VCaP (cell line): ENCODE measurements at regions not wholly inside any gene's neighbourhood (a gene's known extent, or its start where the extent isn't known, plus 50 kb on each side); places are given as distances from the start of the nearest gene placed in this dataset.

ENCODE experiments used
- H3K27ac ChIP-seq: fragments of 450-650 bp; 2 replicates; pipeline ENCODE4 v1.5.1; 2017
- CTCF ChIP-seq: fragments of 450-650 bp; conservative IDR thresholded peaks from 2 replicates; pipeline ENCODE4 v1.5.1; 2017; ENCODE audit warnings: mild to moderate bottlenecking, moderate library complexity

DNA sequence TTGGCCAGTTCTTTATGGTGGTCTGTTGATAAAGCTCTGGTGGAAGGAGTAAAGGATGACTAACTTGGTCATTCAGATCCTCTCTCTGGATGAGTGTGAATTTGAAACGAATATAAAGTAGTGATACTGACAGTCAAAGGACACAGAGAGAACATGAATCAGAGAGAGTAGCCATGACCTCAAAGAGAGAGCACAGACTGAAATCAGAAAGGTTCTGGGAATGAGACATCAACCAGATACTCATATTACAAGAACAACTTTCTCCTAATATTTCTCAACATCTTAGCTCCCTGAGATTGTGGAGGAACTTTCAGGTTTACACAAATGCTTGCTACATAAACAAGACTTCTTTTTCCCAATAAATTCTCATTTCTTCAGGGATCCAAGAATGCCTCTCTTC, 849.1 kb upstream of the CHAC2 start:
- H3K27ac ChIP-seq = no peak overlapping the region
- no peak for TF ChIP-seq CTCF

GRCh38 chr2:52916981-52917380, 850.6 kb upstream of the CHAC2 start:
- TF ChIP-seq CTCF = no peak
- no peak overlapping the region for H3K27ac ChIP-seq

DNA sequence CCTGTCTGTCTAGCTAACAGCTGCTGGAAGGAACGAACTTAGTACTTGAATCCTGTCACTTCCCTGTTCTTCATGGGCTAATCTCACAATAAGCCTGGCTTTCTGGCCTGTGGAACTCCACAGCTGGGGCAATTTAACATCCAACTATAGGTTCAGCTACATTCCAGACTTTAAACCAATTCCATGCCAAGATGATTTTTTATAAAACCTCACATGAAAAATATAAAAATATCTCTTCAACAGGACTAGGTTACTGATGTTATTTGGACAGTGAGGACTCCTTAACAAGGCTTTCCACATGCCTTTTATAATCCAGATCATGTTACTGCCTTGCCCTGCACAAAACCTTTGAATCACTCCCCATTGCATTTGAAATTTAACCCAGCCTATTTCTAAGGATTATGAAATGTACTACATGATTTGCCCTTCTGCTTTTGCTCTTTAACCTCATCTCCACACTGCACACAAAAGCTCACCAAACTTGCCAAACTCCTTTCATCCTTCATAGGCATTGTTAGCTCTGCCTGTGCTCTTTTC, 863.2 kb upstream of the CHAC2 start:
- no peak for TF ChIP-seq CTCF
- no peak overlapping the region for H3K27ac ChIP-seq

DNA sequence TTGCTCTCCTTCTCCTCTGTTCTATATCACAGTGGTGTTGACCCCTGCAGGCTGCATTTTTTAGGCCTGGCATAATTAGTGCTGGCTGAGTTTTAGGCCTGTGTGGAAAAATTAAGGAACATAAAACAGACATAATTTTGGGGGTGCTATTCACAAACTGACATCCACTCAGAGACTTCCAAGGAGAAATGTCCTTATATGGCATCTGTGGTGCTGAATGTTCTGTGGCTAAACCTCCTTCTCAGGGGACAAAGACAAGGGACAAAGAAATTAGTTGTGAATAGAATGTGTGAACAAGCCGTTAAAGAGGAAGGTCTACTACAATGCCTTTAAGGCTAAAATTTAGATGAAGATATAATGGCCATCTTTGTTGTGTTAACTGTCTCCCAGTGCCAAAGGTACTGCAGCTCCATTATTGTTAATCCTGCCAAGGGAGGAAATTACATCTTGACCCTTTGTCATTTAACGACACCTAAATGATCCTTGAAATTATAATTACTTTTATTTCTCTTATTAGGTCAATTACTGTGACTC, 870.0 kb upstream of the CHAC2 start:
- no peak overlapping the region for H3K27ac ChIP-seq
- TF ChIP-seq CTCF = no peak

- no peak overlapping the region for H3K27ac ChIP-seq
- no peak for TF ChIP-seq CTCF
Observed at GRCh38 chr2:52895726-52896340, 871.8 kb upstream of the CHAC2 start.

- no peak for TF ChIP-seq CTCF
- H3K27ac ChIP-seq = no peak overlapping the region
Observed at GRCh38 chr2:52886556-52886955, 881.0 kb upstream of the CHAC2 start.

GRCh38 chr2:52884761-52885352, 882.7 kb upstream of the CHAC2 start:
- no peak overlapping the region for H3K27ac ChIP-seq
- no peak for TF ChIP-seq CTCF
